HG02970 (cell line): ENCODE measurements at regions not wholly inside any gene's neighbourhood (a gene's known extent, or its start where the extent isn't known, plus 50 kb on each side); places are given as distances from the start of the nearest gene placed in this dataset.

Experiments
- ATAC-seq: cut with Tn5 transposase; IDR thresholded peaks from one replicate; pipeline ENCODE4 v1.9.1; 2021; ENCODE audit warnings: mild to moderate bottlenecking, moderate library complexity, moderate number of reproducible peaks; ENCODE audit not compliant: unreplicated experiment, low FRiP score

DNA sequence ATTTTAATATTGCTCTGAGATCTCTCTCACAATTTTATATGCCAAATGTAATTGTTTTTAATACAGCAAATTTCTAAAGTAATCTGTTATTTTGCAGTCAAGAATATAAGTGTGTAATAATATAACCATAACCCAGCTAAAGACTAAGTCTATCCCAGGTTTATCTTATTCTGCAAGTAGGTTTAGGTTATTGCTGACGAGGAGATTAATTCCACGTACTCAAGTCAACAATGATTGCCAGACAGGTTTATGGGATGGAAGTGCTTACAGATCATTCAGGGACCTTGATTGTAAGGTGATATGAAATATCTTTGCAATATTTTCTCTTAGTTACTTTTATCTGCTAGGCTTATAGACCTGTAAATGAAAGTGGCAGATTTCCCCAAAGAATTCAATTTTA, 698.3 kb downstream of the HDGFL1 start:
- ATAC-seq, result no peak

DNA sequence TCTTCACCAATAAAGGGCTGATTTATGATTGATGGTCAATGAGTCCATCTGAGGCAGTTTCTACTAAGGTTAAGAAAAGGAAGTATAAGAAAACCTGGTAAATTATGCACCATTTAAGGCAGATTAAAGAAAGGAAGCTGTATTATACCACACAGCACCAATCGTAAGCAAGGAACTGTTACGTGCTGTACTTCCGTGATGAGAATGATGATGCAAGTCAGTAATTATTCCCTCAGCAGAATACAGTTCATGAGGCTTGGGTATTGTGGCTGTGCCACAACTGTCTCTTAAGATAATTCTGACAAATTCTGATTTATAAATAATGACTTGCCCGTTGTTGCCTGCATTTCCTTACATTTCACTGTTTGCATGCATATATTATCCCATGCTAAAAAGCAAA, 699.0 kb downstream of the HDGFL1 start:
- ATAC-seq, result no peak

DNA sequence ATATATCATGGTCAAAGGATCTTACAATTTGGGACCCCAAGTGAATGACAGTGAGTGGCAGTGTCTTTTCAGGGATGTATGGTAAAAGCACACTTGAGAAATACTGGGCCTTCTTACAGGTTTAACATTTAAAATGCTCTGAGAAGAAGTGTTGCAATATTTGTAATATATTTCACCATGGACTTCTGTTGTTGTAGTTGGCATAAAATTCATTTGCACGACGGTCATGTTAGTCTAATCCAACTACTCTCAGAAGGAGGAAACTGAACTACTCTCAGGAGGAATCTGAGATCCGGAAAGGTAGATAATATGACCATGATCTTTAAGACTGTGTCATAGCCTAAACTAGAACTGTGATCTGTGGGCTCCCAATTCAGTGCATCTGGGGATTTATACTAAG, 700.1 kb downstream of the HDGFL1 start:
- no peak for ATAC-seq

DNA sequence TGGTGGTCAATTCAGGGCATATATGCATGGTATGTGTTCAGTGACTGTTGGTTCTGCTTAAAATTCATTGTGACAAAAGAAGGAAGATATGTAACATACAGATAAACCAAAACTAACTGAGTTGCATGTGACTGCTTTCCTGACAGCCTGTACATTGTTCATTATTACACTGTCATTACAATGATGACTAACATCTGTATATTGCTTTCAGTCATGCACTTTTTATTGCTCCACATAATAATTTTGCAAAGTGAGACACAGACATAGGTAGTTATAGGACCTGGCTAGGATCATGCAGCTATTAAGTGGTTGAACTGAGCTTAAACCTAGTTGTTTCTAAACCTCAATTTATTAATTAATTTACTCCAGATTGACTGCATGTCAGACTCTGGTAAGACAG, 703.2 kb downstream of the HDGFL1 start:
- no peak for ATAC-seq

DNA sequence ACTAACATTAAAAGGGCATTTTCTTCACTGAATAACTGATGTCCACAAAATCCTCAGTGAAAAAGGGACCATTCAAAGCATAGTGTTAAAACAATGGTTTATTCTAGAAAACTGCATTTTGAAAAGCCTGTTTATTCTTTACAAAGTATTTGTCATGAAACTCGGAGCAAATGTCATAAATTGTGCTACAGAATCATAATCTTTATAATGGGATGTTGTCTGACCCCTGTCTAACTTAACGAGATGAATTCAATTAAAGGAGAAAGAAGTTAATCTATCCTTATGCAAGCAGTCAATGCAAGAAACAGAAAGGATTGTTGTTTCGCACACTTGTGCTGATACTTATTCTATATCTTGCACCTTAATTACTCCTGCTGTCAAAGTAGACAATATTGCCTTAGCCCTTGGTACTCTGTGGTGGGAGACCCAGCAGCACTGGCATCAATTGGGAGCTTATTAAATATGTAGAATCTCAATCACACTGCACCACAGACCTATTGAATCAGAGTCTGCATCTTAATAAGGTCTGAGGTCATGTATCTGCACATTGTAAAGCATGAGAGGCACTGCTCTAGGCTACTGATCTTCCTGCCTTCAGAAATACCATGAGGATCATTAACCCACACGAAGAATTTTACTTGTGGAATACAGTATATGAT, 708.3 kb downstream of the HDGFL1 start:
- ATAC-seq, result no peak

DNA sequence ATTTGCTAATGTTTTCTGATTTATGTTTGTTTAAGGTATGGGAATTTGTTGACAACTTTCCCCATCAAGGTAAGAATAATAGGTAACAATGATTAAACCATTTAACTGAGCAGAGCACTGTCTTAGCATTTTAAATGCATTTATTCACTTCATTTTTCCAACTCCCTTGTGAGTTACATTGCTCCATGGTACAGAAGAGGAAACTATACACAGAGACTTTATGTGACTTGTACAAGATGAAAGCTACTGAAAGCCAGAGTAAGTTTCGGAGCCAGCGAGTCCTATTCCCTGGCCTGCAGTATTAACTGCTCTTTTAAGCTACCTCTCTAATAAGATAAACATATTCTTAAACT, 708.8 kb downstream of the HDGFL1 start:
- ATAC-seq, result no peak

DNA sequence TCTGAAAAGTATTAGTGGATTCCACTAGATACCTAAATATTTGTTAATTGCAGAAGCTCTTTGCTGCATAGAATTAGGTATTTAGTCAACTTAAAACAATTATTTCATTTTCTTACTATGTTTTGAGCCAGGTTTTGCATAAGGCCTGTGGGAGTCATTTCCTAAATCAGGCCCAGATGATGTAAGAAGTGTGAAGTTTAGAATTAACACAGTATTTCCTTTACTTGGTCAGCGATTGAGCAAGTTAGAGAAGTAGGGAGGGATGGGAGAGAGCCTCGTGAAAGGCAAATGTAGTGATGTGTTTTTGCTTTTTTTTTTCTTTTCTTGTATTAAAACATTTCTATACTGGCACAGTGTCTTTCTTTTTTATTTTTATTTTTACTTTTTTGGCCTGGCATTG, 711.1 kb downstream of the HDGFL1 start:
- ATAC-seq, result no peak

DNA sequence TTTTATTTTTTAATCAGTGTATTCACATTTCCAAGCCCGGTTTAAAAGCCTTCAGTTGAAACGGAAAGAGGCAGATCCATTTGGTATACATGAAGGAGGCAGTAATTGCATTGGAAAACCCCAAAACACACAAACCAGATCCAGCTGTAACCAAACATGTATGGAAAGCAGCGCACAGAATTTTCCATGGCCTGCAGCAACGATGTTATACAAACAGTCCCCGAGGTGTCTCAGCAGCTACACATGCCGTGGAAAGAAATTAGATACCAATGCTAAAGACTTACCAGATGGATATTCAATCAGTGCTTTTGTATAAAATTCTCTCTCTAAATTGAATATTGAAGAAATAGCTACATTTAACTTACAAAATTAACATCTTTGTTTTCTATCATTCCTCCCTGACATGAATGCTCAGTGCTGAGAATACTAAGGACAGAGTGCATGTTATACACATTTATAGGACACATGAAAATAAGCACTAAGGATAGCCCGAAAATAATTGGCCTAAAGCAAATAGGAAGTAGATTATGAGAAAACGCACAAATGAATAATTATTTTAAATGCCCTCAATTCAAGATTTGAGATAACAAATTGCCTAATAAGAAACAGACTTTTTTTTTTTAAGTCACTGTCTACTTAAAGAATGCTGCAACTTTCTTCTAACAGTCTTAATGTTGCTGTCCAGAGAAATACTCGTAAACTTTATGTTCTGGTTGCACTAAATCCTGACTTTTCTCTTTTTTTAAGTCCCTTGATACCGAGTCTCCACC, 713.1 kb downstream of the HDGFL1 start:
- no peak for ATAC-seq

DNA sequence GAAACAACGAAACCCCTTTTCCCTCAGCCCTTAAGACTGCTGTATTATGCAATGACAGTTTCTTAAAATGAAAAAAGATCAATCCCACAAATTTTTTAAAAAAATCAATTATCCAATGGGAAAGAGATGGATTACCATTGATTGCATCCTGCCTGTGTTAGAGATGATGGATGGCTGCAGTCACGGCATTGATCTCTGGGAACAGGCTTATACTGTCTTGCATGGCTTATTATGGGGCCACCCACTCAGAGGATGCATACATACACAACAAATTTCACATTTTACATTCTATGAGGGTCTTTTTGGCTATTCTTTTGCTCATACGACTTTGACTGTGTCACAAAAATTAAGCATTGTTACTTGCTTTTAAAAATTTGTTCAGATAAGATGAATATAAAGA, 724.3 kb downstream of the HDGFL1 start:
- ATAC-seq, result no peak

DNA sequence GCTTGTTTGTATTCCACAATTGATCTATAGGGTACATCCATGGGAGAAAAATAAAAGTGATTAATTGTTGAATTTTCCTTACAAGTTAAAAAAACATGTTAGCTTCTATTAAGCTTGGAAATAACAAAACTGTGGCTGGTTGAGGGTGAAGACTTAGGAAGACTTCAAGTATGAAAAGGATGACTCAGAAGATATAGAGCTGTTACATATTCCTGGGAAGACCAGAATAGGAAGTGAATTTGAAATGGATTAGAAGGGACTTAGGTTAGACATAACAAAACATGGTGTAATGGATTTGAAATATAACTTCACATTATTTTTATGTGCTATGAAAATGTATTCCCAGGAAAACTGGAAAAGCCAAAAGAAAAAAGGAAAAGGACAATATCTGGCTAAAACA, 732.2 kb downstream of the HDGFL1 start:
- ATAC-seq, result no peak

DNA sequence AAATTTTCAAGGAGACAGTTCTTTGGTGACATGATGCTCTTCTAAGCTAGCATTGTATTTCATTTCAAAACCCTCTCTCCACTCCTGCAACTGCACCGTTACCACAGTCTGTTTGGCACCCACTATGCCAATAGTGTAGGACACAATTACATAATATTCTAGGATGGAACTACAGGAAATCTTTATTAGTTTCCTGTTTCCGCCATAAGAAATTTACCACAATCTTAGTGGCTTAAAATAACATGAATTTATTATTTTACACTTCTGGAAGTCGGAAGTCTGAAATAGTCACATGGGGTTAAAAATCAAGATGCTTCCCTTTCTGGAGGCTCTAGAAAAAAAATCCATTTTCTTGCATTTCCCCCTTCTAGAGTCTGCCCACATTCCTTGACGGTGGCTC, 733.1 kb downstream of the HDGFL1 start:
- ATAC-seq, result no peak

DNA sequence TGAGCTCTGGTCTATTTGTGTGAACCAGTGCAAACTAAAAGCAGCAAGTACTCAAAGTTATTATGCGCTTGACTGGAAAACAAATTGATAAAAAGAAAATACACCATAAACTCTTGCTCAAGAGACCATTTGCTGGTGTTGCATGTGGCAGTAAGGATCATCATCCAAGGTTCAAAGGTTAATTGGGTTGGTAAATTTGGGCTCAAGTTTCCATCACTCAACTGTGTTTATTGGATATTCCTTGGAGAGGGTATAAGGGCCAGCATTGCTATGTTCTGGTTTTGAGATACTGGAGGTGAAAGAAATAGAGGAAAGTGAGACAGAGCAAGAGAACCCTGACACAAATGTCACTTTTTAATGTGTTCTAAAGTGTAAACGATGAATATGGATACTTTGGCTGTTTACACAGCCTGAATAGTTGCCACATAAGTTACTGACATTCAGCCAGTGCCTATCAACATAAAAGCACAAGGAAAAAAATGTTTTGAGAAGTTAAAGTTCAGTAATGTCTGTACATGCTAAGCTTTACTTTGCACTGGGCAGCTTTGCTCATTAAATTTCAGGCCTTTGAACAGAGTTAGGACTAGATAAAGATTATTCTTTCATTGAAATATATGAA, 736.1 kb downstream of the HDGFL1 start:
- ATAC-seq, result no peak

DNA sequence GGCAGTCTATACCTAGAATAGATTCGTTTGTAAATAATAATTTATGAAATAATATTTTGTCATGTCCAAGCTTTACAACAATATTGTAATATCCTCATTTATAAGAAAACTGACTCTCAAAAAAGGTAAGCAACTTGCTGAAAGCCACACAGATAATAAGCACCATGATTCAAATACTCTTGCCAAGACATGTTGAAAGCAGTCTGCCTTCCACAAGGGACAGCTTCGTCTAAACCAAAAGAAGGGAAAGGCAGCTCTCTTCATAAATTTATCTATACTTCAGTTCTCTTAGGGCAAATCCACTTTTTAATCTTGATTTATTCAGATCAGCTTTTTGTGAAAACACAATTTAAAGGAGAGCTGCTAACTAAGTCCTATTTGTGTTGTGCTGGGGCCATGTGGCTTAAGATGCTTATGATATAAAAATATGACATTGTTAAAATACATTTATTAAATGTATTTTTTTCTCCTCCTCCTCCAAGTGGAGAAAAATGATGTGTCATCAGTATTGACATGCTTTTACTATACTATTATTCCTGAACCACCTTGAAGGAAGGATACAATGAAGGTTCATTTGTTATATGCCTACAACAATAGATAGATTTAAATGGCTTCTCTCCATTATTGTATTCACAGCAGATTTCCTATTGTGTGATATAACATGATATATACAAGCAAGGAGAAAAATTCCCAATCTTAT, 737.0 kb downstream of the HDGFL1 start:
- ATAC-seq, result no peak

DNA sequence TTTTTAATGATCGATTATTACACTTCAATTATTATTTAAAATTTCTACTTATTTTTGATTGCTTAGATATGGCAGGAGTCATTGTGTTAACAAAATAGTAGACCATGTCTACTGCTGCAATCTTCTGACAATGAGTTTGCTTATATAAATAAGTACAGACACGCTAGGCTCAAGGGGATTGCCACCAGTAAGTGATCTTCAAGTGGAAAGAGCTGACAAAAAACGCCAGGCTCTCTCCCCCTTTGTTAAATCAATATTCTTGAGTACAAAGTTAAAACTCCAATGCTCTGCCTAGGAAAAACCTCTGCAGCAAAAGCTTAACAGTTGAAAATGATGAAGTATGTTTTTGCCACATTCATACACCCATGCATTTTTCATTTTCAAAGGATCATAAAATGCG, 738.1 kb downstream of the HDGFL1 start:
- no peak for ATAC-seq

DNA sequence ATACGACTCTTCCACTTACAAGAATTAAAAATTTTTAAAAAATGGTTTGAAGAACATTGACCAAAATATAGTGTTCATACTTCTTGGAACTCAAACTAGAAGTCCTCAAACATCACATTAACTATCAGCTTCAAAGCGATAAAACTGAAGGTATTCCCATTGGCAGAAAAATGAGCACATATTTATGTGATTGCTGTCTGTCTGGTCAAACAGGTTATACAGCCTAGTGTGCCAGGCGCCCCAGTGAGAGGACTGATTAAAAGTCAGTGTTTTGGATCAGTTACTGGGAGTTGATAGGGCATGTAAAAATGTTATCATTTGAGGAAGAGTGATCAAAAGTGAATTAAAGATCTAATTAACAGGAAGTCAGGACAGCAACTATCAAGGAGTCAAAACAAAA, 738.8 kb downstream of the HDGFL1 start:
- ATAC-seq, result no peak

DNA sequence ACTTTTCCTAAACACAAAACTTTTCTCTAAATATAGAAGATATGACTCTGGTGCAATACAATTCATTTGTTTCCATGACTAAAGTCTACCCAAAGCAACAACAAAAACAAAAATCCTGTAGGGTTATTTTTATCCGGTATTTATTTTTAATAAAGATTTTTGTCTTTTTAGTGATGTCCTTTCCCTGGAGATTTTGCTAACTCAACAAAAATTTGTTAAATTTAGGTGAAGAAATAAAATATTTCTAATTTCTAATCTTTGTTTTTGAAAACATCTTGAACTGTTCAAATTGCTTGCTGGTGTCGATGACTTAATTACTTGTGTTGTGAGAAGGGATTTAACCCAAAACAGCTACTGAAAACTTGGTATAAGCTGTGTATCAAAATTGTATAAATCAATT, 741.8 kb downstream of the HDGFL1 start:
- no peak for ATAC-seq

DNA sequence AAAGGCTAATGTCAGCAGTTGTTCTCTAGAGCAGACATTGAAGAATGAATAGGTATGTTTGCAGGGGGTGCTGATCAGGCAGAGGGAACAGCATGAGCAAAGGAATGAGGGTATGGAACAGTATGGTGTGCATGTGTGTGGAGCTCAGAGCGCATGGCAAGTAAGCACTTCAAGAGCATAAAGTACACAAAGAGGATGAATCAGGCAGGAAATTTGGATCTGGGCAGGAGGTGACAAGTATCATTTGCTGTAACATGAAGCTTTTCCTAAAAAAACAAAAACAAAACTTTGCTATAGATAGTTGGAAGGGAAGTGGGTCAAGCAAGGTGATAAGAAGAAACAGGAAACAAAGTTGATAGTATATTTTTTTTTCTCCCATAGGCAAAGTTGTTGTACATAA, 746.8 kb downstream of the HDGFL1 start:
- no peak for ATAC-seq

DNA sequence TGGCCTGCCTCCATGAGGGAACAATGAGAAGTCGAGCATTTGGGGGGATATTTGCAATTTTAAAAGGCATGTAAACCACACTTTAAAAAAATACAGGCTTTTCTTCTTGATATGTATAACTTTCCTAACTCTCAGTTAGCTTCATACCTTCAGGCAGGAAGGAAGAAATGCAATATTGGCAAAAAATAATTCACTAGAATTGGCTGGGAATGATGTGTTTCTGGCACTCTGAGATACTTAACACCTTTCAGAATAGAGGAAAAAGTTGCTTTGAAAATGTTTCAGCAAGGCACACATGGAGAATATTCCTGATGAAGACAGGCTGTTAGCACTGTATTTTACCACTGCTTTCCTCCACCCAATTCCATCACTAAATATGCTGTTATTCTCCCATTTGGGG, 747.6 kb downstream of the HDGFL1 start:
- ATAC-seq, result no peak

DNA sequence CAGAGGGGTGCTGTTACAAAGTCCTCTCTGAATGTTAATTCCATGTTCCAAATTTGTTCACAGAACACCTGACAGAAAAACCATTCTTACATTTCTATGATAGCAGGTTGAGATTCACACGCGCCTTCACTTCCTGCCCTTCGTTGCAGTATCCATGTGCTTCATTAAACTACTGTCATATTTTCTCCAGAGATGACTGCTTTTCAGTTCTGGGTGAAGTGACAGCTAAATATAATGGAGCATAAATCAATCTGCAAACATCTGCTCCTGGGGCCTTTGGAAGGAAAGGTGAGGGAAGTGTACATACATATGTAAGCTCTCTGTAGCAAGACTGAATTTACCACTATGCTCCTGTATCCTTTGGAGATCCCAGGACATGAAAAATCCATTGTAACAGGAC, 750.2 kb downstream of the HDGFL1 start:
- ATAC-seq, result no peak

DNA sequence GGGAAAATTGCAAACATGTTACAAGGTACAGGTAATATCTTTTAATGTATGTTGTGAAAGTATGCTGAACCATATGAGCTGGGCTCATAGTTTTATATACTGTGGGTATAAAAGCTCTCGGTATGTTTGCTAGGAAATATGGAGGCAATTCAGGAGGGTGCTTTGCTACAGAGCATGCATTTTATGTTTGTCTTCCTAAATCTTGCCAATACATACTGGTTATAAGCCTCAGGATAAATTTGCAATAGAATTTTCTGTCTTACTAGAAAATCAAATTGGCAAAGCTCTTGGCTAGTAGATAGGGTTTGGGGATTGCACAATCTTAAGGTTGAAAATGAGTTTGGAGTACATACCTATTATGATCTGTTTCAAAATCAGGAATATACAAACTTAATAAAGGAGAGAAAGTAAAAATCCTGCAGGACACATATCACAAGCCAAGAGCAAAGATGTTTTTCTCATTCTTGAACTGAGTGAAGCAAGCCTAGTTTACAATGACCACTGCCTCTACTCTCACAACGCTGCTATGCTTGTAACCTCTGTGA, 751.2 kb downstream of the HDGFL1 start:
- no peak for ATAC-seq

DNA sequence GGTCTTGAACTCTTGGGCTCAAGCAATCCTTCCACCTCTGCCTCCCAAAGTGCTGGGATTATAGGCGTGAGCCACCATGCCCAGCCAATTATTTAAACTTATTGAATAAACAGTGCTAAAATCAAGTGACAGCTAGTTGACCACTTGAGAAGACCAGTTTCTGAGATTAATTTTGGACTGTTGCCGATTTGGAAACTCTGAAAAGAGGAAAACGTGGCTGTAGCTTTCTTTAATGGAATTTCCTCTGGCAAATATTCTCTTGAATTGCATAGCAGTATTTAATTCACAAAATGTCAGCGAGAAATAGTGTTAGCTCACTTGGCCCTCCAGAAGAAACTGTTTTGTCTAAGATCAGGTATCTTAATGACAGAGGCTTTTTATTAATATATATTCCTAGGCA, 754.5 kb downstream of the HDGFL1 start:
- no peak for ATAC-seq
